HG03520 (cell line): ENCODE measurements at regions not wholly inside any gene's neighbourhood (a gene's known extent, or its start where the extent isn't known, plus 50 kb on each side); places are given as distances from the start of the nearest gene placed in this dataset.
"Not testable (repeated sequence)": the region's sequence is repeated elsewhere in the genome, so short reads cannot be mapped to it uniquely, and the experiment has no call there.

Experiments
- ATAC-seq: cut with Tn5 transposase; IDR thresholded peaks from one replicate; pipeline ENCODE4 v1.9.1; 2021; ENCODE audit warnings: mild to moderate bottlenecking, moderate library complexity; ENCODE audit not compliant: unreplicated experiment

GRCh38 chr4:187464573-187464972 lies 531.0 kb upstream of the ZFP42 start:
- ATAC-seq: no peak

DNA sequence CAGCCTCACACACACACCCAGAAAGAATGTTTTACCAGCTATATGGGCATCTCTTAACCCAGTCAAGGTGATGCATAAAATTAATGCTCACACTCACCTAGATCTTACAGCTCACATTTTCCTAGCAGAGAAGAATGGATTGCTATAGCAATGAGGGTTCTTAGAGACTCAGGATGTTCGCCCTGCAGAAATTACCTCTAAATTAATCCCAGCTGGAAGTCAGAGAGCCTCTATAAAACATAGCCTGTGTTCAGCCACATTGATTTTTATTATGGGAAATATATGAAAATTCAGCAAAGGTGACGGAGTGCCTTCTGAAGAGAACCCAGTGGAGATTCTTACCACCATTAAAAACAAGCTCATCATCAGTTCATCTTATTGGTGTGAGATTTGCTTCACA lies 528.3 kb upstream of the ZFP42 start:
- ATAC-seq: no peak

DNA sequence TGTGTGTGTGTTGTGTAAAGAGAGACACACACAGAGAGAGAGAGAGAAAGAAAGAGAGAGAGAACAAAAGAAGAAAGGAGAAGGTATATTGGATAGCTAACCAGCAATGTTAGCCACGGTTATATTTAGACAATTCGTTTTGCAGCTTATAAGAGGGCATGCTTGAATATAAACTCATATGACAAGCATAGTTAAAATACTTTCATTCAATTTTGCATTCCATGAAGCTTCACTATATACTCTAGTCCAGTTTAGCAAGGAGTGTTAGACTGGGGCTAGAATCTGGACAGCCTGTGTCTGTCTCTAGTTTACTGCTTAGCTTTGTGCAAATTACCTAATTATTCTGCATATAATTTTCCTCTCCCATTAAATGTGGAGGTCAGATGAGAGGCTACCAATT lies 525.9 kb upstream of the ZFP42 start:
- no peak for ATAC-seq

GRCh38 chr4:187470061-187470460 lies 525.5 kb upstream of the ZFP42 start:
- no peak for ATAC-seq

GRCh38 chr4:187474238-187474637 lies 521.3 kb upstream of the ZFP42 start:
- ATAC-seq: no peak

GRCh38 chr4:187475901-187476300 lies 519.7 kb upstream of the ZFP42 start:
- no peak for ATAC-seq

GRCh38 chr4:187477224-187477623 lies 518.3 kb upstream of the ZFP42 start:
- ATAC-seq: no peak

GRCh38 chr4:187478292-187479140 lies 517.1 kb upstream of the ZFP42 start:
- ATAC-seq: no peak

DNA sequence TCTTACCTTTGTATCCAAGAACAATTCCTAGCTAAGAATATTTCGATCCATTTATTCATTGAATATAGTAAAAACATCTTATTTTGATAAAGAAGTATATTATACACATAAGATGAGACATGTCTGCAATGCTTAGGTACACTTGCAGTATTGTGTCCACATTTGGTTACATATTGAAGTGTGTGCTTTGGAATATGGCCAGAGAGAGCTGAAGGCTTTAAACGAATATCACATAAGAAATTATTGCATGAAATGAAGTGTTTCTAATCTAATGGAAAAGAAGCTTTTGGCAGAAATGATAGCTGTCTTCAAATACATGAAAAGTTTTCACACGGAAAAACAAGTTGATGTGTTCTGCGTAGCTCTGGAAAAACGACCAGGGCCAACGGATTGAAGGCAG lies 516.1 kb upstream of the ZFP42 start:
- no peak for ATAC-seq

GRCh38 chr4:187480146-187481145 lies 515.1 kb upstream of the ZFP42 start:
- no peak for ATAC-seq

DNA sequence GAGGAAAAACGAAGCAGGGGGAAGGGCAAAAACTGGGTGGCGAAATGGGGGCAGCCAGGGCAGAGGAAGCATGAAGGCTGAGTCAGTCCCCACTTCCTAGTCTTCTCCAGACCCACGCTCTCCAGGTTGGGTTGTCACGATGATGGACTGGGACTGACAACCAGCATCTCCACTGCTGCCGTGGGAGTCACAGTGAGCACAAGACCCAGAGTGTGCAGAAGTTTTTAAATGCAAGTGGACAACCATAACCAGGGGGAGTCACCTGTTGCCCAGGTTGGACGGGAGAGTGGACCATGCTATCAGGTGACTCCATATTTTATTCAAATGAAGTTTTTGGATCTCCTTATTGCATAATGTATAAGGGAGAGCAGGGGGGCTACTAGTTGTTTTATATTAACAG lies 511.4 kb upstream of the ZFP42 start:
- ATAC-seq: no peak

- ATAC-seq: no peak
These were observed 509.9 kb upstream of the ZFP42 start for GRCh38 chr4:187485676-187486075.

DNA sequence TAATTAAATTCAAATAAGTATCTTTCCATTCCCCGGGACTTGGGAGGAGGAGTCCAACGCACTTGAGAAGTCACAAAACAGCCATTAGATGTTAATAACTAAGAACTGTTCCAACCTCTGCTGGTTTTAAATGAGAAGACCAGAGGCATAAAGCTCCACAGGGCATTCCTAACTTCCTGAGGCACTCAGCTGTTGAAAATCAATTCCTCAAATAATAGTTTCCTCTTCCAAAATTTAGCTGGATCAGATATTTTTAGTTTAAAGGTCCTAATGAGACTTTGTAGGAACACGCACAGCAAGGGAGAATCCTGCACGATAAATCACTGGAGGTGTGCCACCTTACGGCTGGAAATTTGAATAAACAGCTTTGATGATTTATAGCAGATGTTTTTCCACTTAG lies 504.3 kb upstream of the ZFP42 start:
- no peak for ATAC-seq

DNA sequence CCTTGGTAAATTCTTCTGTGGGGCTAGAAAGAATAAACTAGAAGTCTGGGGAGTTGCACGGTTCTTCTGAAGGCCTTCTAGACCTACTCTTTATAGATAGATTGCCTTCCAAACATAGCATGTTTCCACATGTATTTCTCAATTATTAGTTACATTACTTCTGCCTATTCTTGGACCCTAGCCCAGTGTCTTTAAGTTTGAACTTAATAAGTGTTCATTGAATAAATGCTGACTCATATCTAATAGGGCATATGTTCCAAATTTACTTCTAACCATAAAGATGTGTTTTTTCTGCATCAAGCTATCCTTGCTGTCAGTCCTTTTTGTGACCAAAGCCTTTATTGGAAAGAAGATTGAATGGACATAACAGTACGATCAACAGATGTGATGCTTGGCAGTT lies 503.6 kb upstream of the ZFP42 start:
- no peak for ATAC-seq

- ATAC-seq: no peak
These were observed 501.9 kb upstream of the ZFP42 start for GRCh38 chr4:187493661-187494060.

DNA sequence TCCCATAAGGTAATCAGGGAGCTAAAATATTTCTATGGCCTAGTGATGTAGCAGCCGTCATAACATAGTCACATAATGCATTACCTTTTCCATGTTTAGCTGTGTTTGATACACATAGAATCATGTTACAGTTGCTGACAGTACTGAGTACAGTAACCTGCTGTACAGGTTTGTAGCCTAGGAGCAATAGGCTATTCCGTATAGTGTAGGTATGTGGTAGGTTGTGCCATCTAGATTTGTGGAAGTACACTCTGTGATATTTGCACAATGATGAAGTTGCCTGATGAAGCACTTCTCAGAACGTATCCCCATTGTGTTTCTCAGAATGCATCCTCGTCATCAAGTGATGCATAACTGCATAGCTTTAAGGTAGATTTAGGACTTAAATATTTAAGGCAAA lies 495.6 kb upstream of the ZFP42 start:
- no peak for ATAC-seq

GRCh38 chr4:187500796-187501195 lies 494.8 kb upstream of the ZFP42 start:
- ATAC-seq: no peak

- no peak for ATAC-seq
These were observed 493.8 kb upstream of the ZFP42 start for GRCh38 chr4:187501731-187502130.

GRCh38 chr4:187504974-187505797 lies 490.4 kb upstream of the ZFP42 start:
- ATAC-seq: no peak

GRCh38 chr4:187505798-187506141 lies 489.8 kb upstream of the ZFP42 start:
- ATAC-seq: not testable (repeated sequence)

- ATAC-seq: no peak
These were observed 479.3 kb upstream of the ZFP42 start for GRCh38 chr4:187516224-187516623.
